ENCODE measurements at regions not wholly inside any gene's neighbourhood (a gene's known extent, or its start where the extent isn't known, plus 50 kb on each side); places are given as distances from the start of the nearest gene placed in this dataset.

DNA sequence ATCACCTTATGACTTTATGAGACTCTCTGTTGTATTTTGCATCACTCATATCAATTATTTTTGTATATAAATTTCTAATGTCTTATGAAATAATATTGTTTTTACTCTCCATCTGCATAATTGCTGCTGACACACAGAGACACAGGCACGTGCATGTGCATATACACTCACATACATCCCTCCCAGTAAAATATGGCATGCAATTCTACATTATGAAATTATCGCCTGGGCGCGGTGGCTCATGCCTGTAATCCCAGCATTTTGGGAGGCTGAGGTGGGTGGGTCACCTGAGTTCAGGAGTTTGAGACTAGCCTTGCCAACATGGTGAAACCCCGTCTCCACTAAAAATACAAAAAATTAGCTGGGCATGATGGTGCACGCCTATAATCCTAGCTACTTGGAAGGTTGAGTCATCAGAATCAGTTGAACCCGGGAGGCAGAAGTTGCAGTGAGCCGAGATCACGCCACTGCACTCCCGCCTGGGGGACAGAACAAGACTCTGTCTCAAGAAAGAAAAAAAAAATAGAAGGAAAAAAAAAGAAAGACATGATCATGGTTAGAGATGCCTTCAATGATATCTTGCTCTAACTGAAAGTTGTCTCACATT lies 96.7 kb upstream of the LUZP2 start:
- no peaks in the 10 kb centered on the region for H3K9me3 ChIP-seq
- no peaks in the 10 kb centered on the region for H3K27me3 ChIP-seq
- intact Hi-C loops (cut with DNase I; ENCODE audit: low total_unique reads) = no loop called here
- H3K36me3 ChIP-seq = no peaks in the 10 kb centered on the region
- H3K4me1 ChIP-seq = no peaks in the 10 kb centered on the region
- TF ChIP-seq, protein P1, sequence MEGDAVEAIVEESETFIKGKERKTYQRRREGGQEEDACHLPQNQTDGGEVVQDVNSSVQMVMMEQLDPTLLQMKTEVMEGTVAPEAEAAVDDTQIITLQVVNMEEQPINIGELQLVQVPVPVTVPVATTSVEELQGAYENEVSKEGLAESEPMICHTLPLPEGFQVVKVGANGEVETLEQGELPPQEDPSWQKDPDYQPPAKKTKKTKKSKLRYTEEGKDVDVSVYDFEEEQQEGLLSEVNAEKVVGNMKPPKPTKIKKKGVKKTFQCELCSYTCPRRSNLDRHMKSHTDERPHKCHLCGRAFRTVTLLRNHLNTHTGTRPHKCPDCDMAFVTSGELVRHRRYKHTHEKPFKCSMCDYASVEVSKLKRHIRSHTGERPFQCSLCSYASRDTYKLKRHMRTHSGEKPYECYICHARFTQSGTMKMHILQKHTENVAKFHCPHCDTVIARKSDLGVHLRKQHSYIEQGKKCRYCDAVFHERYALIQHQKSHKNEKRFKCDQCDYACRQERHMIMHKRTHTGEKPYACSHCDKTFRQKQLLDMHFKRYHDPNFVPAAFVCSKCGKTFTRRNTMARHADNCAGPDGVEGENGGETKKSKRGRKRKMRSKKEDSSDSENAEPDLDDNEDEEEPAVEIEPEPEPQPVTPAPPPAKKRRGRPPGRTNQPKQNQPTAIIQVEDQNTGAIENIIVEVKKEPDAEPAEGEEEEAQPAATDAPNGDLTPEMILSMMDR (IDR thresholded peaks at IDR 0.05) = no peak
- no peak overlapping the region for H3K4me3 ChIP-seq
- no peak overlapping the region for H3K27ac ChIP-seq
- DNase-seq = no peak

DNA sequence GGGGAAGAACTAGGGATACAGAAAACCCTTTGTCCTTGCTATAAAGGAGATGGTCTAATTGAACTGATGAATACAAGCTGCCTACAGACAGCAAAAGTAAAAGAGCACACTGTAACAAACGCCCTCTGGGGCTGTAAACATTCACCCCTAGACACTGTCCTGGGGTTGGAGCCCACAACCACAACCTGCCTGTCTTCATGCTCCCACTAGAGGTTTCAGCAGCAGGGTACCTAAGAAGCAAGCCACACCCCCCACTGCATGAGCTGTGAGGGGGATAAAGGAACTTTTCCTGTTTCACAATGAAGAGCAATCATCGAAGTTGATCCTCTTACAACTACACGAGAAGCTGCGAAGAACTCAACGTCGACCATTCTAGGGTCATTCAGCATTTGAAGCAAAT lies 90.5 kb upstream of the LUZP2 start:
- no peak overlapping the region for H3K4me3 ChIP-seq
- intact Hi-C loops (cut with DNase I; ENCODE audit: low total_unique reads) = no loop called here
- no peaks in the 10 kb centered on the region for H3K36me3 ChIP-seq
- H3K4me1 ChIP-seq = no peaks in the 10 kb centered on the region
- DNase-seq = no peak
- H3K27me3 ChIP-seq = no peaks in the 10 kb centered on the region
- TF ChIP-seq, protein P1 (IDR thresholded peaks at IDR 0.05) = no peak
- no peaks in the 10 kb centered on the region for H3K9me3 ChIP-seq
- no peak overlapping the region for H3K27ac ChIP-seq

DNA sequence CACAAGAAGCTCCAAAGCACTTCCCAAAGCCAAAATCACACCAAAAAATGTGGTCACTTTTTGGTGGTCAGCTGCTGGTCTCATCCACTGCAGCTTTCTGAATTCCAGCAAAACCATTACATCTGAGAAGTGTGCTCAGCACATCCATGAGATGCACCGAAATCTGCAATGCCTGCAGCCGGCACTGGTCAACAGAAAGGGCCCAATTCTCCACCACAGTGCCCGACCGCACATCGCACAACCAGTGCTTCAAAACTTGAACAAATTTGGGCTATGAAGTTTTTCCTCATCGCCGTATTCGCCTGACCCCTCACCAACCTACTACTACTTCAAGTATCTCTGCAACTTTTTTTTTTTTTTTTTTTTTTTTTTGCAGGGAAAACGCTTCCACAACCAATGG lies 89.9 kb upstream of the LUZP2 start:
- TF ChIP-seq, protein P1 (IDR thresholded peaks at IDR 0.05) = no peak
- Histone ChIP-seq H3K27ac (no peak overlapping the region), H3K36me3 (no peaks in the 10 kb centered on the region), H3K27me3 (no peaks in the 10 kb centered on the region), H3K4me1 (no peaks in the 10 kb centered on the region), H3K4me3 (no peak overlapping the region), H3K9me3 (no peaks in the 10 kb centered on the region)
- intact Hi-C loops (cut with DNase I; ENCODE audit: low total_unique reads) = no loop called here
- DNase-seq = no peak

DNA sequence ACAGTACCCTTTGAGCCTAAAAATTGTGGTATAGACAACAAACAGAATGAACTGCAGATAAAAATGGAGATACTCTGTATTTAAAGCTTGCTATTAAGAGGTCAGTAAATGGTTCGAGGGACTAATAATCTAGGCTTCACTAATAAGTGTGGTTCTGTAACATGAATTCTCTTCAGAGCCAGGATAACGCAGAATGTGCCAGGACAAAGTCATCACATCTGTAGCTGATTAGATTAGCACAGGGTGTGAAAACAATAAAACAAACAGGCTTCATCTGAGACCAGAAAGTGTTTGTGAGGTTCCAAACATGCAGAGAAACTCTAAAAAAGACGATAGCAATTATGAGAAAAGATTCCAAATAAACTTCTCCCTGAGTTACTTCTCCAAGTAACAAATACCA lies 89.1 kb upstream of the LUZP2 start:
- intact Hi-C loops (cut with DNase I; ENCODE audit: low total_unique reads) = no loop called here
- TF ChIP-seq, protein P1 (IDR thresholded peaks at IDR 0.05) = no peak
- H3K9me3 ChIP-seq = no peaks in the 10 kb centered on the region
- DNase-seq = no peak
- no peak overlapping the region for H3K4me3 ChIP-seq
- no peaks in the 10 kb centered on the region for H3K36me3 ChIP-seq
- no peaks in the 10 kb centered on the region for H3K4me1 ChIP-seq
- no peak overlapping the region for H3K27ac ChIP-seq
- H3K27me3 ChIP-seq = no peaks in the 10 kb centered on the region

DNA sequence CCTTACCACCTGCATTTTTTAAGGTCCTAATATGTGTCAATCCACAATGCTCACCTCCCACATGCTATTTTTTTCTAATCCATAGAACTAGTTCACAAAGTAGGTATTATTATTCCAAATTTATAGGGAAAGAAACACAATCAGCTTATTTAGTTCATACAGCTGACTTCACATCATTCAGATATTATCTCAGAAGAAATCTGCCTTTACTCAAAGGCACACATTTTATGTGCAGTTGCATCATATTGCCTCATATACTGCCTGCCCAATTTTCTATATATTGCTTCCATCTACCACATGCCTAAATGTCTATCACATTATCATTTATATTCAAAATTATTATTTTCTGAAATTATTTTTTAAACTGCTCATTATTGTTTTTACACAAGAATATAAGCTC lies 88.7 kb upstream of the LUZP2 start:
- intact Hi-C loops (cut with DNase I; ENCODE audit: low total_unique reads) = no loop called here
- TF ChIP-seq, protein P1 (IDR thresholded peaks at IDR 0.05) = no peak
- Histone ChIP-seq H3K9me3 (no peaks in the 10 kb centered on the region), H3K36me3 (no peaks in the 10 kb centered on the region), H3K27me3 (no peaks in the 10 kb centered on the region), H3K4me3 (no peak overlapping the region), H3K4me1 (no peaks in the 10 kb centered on the region), H3K27ac (no peak overlapping the region)
- DNase-seq = no peak

DNA sequence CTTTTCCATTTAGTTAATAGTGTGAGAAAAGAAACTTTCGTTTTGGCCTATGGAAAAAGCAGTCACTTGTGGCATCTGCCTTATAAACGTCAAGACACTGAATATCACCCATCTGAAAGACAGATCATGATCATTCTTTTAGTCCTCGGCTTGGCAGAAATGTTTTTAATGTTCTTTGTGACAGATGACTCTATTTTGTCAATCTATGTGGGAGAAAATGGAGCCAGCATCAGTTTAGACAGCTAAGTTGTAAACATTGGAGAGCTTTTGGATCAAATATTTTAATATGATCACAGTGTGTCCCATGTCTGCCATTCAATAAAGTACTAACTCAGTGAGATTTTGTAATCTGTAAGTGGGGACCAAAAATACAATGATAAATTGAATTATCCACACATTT lies 85.1 kb upstream of the LUZP2 start:
- no peak for DNase-seq
- peaks cover 0 to 5% (median 0%) of the 10 kb centered on the region in 3 donors for H3K9me3 ChIP-seq
- no peaks in the 10 kb centered on the region for H3K27me3 ChIP-seq
- TF ChIP-seq, protein P1 (IDR thresholded peaks at IDR 0.05) = no peak
- H3K27ac ChIP-seq = no peak overlapping the region
- no peak overlapping the region for H3K4me3 ChIP-seq
- no peaks in the 10 kb centered on the region for H3K4me1 ChIP-seq
- intact Hi-C loops (cut with DNase I; ENCODE audit: low total_unique reads) = no loop called here
- H3K36me3 ChIP-seq = no peaks in the 10 kb centered on the region

All from tibial artery (tissue), 4 donors.